Keratinocyte (primary cell): ENCODE measurements at regions not wholly inside any gene's neighbourhood (a gene's known extent, or its start where the extent isn't known, plus 50 kb on each side); places are given as distances from the start of the nearest gene placed in this dataset.

Source experiments
- DNase-seq: peaks from one replicate; pipeline ENCODE4 v3.0.0-alpha.2; 2011; ENCODE audit warnings: low read depth, missing footprints, low spot score
- FAIRE-seq: peaks from 2 replicates; lab custom pipeline; 2011; peaks lifted over from hg19 to GRCh38; lab: Jason Lieb, UNC
- H2AFZ ChIP-seq: 2 replicates; pipeline ENCODE4 v1.6.0; 2012; ENCODE audit warnings: low read length, control low read depth, inconsistent platforms; ENCODE audit not compliant: control insufficient read depth
- H3K27ac ChIP-seq: 2 replicates; pipeline ENCODE4 v1.5.1; 2011; ENCODE audit warnings: low read length; ENCODE audit not compliant: control insufficient read depth, insufficient read depth
- H3K27me3 ChIP-seq: 3 replicates; pipeline ENCODE4 v1.6.0; 2011; ENCODE audit warnings: low read length; ENCODE audit not compliant: control insufficient read depth, insufficient read depth; ENCODE audit errors: extremely low read depth
- H3K36me3 ChIP-seq, 2 experiments: 2 replicates in 1 of 2; 3 replicates in 1 of 2; pipeline ENCODE4 v1.5.1; 2011; ENCODE audit warnings: low read length in 2 of 2, mild to moderate bottlenecking in 1 of 2; ENCODE audit not compliant: control insufficient read depth in 2 of 2, insufficient read depth in 2 of 2; ENCODE audit errors: extremely low read depth in 1 of 2
- H3K4me1 ChIP-seq: 3 replicates; pipeline ENCODE4 v1.5.1; 2011; ENCODE audit warnings: low read length; ENCODE audit not compliant: control insufficient read depth, insufficient read depth; ENCODE audit errors: extremely low read depth
- H3K4me2 ChIP-seq: 3 replicates; pipeline ENCODE4 v1.6.0; 2011; ENCODE audit warnings: low read depth, low read length; ENCODE audit not compliant: control insufficient read depth, insufficient read depth; ENCODE audit errors: extremely low read depth
- H3K4me3 ChIP-seq, 3 experiments: fragments of 200-600 bp in 1 of 3; sonication (generic) in 1 of 3; 2 replicates in 2 of 3; 3 replicates in 1 of 3; pipeline ENCODE4 v1.5.1; 2011 to 2016; ENCODE audit warnings: low read length in 3 of 3, mild to moderate bottlenecking in 3 of 3, control low read depth in 2 of 3, inconsistent platforms in 1 of 3, low read depth in 1 of 3, mixed read lengths in 1 of 3, mixed run types in 1 of 3, moderate library complexity in 1 of 3; ENCODE audit not compliant: control insufficient read depth in 2 of 3, insufficient read depth in 2 of 3; ENCODE audit errors: extremely low read depth in 1 of 3
- H3K79me2 ChIP-seq: 2 replicates; pipeline ENCODE4 v1.6.0; 2012; ENCODE audit warnings: low read length; ENCODE audit not compliant: control insufficient read depth, insufficient read depth
- H3K9ac ChIP-seq: 3 replicates; pipeline ENCODE4 v1.6.0; 2011; ENCODE audit warnings: low read length; ENCODE audit not compliant: control insufficient read depth, insufficient read depth; ENCODE audit errors: extremely low read depth
- H3K9me1 ChIP-seq: 3 replicates; pipeline ENCODE4 v1.6.0; 2011; ENCODE audit warnings: low read length; ENCODE audit not compliant: control insufficient read depth, insufficient read depth; ENCODE audit errors: extremely low read depth
- H3K9me3 ChIP-seq: 2 replicates; pipeline ENCODE4 v1.5.1; 2012; ENCODE audit warnings: low read depth, low read length; ENCODE audit not compliant: control insufficient read depth
- H4K20me1 ChIP-seq: 3 replicates; pipeline ENCODE4 v1.6.0; 2011; ENCODE audit warnings: low read length; ENCODE audit not compliant: control insufficient read depth, insufficient read depth; ENCODE audit errors: extremely low read depth
- EZH2 ChIP-seq: IDR thresholded peaks from one replicate; pipeline ENCODE4 v1.6.1; 2012; ENCODE audit warnings: inconsistent platforms, mild to moderate bottlenecking, low read length, moderate library complexity
- dilution Hi-C: fragments of 300-500 bp; cut with MboI; formaldehyde crosslinking; loops from one replicate; pipeline ENCODE4 v1.7.0; 2020; ENCODE audit warnings: low sequenced_read_pairs; ENCODE audit not compliant: extremely low pct_ligation_motif_present
- TF ChIP-seq, protein P1 (sequence below), 3 experiments: IDR thresholded peaks in 1 of 3; conservative IDR thresholded peaks in 1 of 3; optimal IDR thresholded peaks in 1 of 3; 2 replicates in 2 of 3; 3 replicates in 1 of 3; pipeline versions ENCODE3 to v1.5.1; 2011; ENCODE audit warnings: low read length in 3 of 3, mild to moderate bottlenecking in 3 of 3, moderate library complexity in 2 of 3, control low read depth in 1 of 3, inconsistent platforms in 1 of 3; ENCODE audit not compliant: insufficient read depth in 2 of 3; ENCODE audit errors: extremely low read depth in 1 of 3

DNA sequence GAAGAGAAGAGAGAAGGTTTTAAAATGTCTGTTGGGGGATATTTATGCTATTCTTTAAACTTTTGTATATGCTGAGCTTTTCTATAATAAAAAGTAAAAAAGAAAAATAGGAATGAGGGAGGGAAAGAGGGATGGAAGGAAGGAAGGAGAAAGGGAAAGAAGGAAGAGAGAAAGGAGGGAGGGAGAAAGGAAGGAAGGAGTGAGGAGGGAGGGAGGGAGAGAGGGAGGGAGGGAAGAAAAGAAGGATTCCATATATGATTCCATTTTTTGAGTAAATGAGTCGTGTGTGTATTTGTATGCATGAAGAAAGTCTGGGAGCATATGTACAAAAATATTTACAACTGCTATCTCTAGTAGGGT lies 120.9 kb upstream of the ZBTB40 start:
- no peak for DNase-seq
- no peaks in the 10 kb centered on the region for H3K79me2 ChIP-seq
- no peak overlapping the region for H3K4me3 ChIP-seq
- H2AFZ ChIP-seq = no peak overlapping the region
- no peaks in the 10 kb centered on the region for H3K9me3 ChIP-seq
- no peaks in the 10 kb centered on the region for H4K20me1 ChIP-seq
- H3K27ac ChIP-seq = no peak overlapping the region
- TF ChIP-seq EZH2 = no peak
- TF ChIP-seq, protein P1, sequence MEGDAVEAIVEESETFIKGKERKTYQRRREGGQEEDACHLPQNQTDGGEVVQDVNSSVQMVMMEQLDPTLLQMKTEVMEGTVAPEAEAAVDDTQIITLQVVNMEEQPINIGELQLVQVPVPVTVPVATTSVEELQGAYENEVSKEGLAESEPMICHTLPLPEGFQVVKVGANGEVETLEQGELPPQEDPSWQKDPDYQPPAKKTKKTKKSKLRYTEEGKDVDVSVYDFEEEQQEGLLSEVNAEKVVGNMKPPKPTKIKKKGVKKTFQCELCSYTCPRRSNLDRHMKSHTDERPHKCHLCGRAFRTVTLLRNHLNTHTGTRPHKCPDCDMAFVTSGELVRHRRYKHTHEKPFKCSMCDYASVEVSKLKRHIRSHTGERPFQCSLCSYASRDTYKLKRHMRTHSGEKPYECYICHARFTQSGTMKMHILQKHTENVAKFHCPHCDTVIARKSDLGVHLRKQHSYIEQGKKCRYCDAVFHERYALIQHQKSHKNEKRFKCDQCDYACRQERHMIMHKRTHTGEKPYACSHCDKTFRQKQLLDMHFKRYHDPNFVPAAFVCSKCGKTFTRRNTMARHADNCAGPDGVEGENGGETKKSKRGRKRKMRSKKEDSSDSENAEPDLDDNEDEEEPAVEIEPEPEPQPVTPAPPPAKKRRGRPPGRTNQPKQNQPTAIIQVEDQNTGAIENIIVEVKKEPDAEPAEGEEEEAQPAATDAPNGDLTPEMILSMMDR (optimal IDR thresholded peaks at IDR 0.05 in 1 of 3, IDR thresholded peaks at IDR 0.05 in 1 of 3, conservative IDR thresholded peaks at IDR 0.05 in 1 of 3; ENCODE audit: extremely low read depth in 1 of 3, insufficient read depth in 2 of 3, low read length in 3 of 3) = no peak
- no peaks in the 10 kb centered on the region for H3K9me1 ChIP-seq
- H3K36me3 ChIP-seq = no peaks in the 10 kb centered on the region
- dilution Hi-C loops = no loop called here
- H3K27me3 ChIP-seq = peaks cover 3% of the 10 kb centered on the region
- FAIRE-seq = no peak
- H3K4me2 ChIP-seq = no peak overlapping the region
- no peaks in the 10 kb centered on the region for H3K4me1 ChIP-seq
- no peak overlapping the region for H3K9ac ChIP-seq

DNA sequence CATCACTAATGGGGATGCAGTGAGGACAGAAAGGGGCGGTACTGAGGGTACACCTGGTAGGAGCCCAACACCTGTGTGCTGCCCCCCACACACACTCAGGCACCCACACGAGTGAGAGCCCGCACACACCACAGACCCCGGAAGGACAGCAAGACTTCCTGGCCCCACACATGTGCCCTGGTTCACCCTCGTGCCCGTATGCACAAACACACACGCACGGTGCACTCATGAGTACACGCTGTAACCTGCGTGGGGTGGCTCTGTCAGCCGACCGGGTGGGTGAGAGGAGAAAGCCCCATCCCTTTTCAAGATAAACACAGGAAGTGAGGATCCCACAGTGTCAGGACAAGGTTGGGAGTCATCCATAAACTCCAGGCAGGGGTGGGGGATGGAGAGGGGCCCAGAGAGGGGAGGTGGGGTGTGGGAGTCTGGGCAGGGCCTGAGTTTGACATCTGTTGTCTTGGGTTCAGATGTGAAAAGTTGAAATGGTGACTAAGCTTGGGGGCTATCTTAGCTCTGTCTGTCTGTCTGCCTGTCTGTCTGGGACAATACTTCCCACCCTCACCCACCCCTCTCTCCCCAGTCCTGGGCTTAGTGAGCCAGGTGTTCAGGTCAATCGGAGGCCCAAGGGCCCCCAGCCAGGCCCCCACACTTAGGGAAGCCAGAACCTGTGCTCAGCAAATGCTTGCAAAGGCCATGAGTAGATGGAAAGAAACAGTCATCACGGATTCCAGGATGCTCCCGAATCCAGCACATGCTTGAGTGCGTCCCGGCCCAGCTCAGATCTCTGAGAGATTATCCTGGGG lies 119.8 kb upstream of the ZBTB40 start:
- Histone ChIP-seq H3K4me2 (no peak overlapping the region), H2AFZ (no peak overlapping the region), H3K27ac (no peak overlapping the region), H3K4me1 (no peaks in the 10 kb centered on the region), H3K9me3 (no peaks in the 10 kb centered on the region), H3K36me3 (no peaks in the 10 kb centered on the region), H3K9ac (no peak overlapping the region), H3K79me2 (no peaks in the 10 kb centered on the region), H4K20me1 (no peaks in the 10 kb centered on the region), H3K27me3 (peaks cover 3% of the 10 kb centered on the region), H3K9me1 (no peaks in the 10 kb centered on the region), H3K4me3 (no peak overlapping the region)
- TF ChIP-seq, protein P1 (optimal IDR thresholded peaks at IDR 0.05 in 1 of 3, IDR thresholded peaks at IDR 0.05 in 1 of 3, conservative IDR thresholded peaks at IDR 0.05 in 1 of 3; ENCODE audit: extremely low read depth in 1 of 3, insufficient read depth in 2 of 3, low read length in 3 of 3) = no peak
- TF ChIP-seq EZH2 = no peak
- dilution Hi-C loops = no loop called here
- FAIRE-seq (no peak), DNase-seq (no peak)
